Islet precursor cell (in vitro differentiated cells): ENCODE measurements at regions not wholly inside any gene's neighbourhood (a gene's known extent, or its start where the extent isn't known, plus 50 kb on each side); places are given as distances from the start of the nearest gene placed in this dataset.
A peak's percentile ranks its signal among the peaks of the same experiment; 100 is the strongest.
"Not testable (repeated sequence)": the region's sequence is repeated elsewhere in the genome, so short reads cannot be mapped to it uniquely, and the experiment has no call there.

ENCODE experiments used
- DNase-seq: peaks from one replicate; pipeline ENCODE4 v3.0.0-alpha.2; 2018

- no peak for DNase-seq
These were observed 110.0 kb upstream of the JCAD start for GRCh38 chr10:30169342-30169741.

GRCh38 chr10:30166929-30167328, 107.5 kb upstream of the JCAD start:
- no peak for DNase-seq

GRCh38 chr10:30163410-30163809, 104.0 kb upstream of the JCAD start:
- not testable (repeated sequence) for DNase-seq

GRCh38 chr10:30162796-30163195, 103.4 kb upstream of the JCAD start:
- peak; percentile 6 for DNase-seq

GRCh38 chr10:30160271-30160982, 101.0 kb upstream of the JCAD start:
- peak; percentile 81 for DNase-seq

GRCh38 chr10:30159614-30160013, 100.2 kb upstream of the JCAD start:
- DNase-seq, result not testable (repeated sequence)

- DNase-seq, result no peak
These were observed 99.1 kb upstream of the JCAD start for GRCh38 chr10:30158325-30158960.

GRCh38 chr10:30155401-30155800, 96.0 kb upstream of the JCAD start:
- no peak for DNase-seq

- no peak for DNase-seq
These were observed 95.2 kb upstream of the JCAD start for GRCh38 chr10:30154561-30154960.

- no peak for DNase-seq
These were observed 94.7 kb upstream of the JCAD start for GRCh38 chr10:30154126-30154525.

- DNase-seq, result peak; percentile 96
These were observed 92.4 kb upstream of the JCAD start for GRCh38 chr10:30151581-30152389.

- peak; percentile 20 for DNase-seq
These were observed 82.0 kb upstream of the JCAD start for GRCh38 chr10:30141423-30141822.

- DNase-seq, result peak; percentile 49
These were observed 75.0 kb upstream of the JCAD start for GRCh38 chr10:30134171-30134945.

- no peak for DNase-seq
These were observed 73.8 kb upstream of the JCAD start for GRCh38 chr10:30133198-30133597.

- DNase-seq, result peak; percentile 33
These were observed 72.0 kb upstream of the JCAD start for GRCh38 chr10:30131369-30131768.

- peak; percentile 7 for DNase-seq
These were observed 69.9 kb upstream of the JCAD start for GRCh38 chr10:30129326-30129725.

GRCh38 chr10:30127120-30127541, 67.7 kb upstream of the JCAD start:
- peak; percentile 9 for DNase-seq

- peak; percentile 28 for DNase-seq
These were observed 66.1 kb upstream of the JCAD start for GRCh38 chr10:30125496-30125895.

- DNase-seq, result no peak
These were observed 65.3 kb upstream of the JCAD start for GRCh38 chr10:30124704-30125103.

GRCh38 chr10:30121401-30121800, 62.0 kb upstream of the JCAD start:
- no peak for DNase-seq

GRCh38 chr10:30118590-30118989, 59.2 kb upstream of the JCAD start:
- no peak for DNase-seq

GRCh38 chr10:30117812-30118501, 58.6 kb upstream of the JCAD start:
- DNase-seq, result no peak
